Activated CD8-positive, alpha-beta memory T cell treated with anti-CD3 and anti-CD28 coated beads, Interleukin-2, amount 50 U/mL, for 24 hours (primary cell): ENCODE measurements at regions not wholly inside any gene's neighbourhood (a gene's known extent, or its start where the extent isn't known, plus 50 kb on each side); places are given as distances from the start of the nearest gene placed in this dataset.

Experiments used
- DNase-seq: peaks from one replicate; pipeline ENCODE4 v3.0.0-alpha.2; 2020; ENCODE audit errors: extremely low read depth

GRCh38 chr3:43783987-43784639 is 93.4 kb downstream of the ABHD5 start:
- DNase-seq: no peak

DNA sequence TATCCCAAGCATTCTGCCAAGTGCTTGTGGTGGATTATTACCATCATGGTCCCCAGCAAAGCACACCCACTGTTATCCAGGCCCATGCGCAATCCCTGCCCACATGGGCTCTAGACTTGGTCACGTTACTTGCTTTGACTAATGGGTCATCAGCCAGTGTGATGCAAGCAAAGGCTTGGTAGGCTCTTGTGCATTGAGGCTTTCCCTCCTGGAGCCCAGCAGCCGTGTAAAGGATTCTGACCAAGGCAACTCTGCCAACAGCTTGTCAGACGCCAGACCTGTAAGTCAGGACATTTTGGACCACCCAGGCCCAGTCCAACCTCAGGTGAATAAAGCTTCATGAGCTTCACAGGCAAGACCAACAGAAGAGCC is 93.9 kb downstream of the ABHD5 start:
- DNase-seq: no peak

GRCh38 chr3:43785551-43785950 is 94.8 kb downstream of the ABHD5 start:
- no peak for DNase-seq

DNA sequence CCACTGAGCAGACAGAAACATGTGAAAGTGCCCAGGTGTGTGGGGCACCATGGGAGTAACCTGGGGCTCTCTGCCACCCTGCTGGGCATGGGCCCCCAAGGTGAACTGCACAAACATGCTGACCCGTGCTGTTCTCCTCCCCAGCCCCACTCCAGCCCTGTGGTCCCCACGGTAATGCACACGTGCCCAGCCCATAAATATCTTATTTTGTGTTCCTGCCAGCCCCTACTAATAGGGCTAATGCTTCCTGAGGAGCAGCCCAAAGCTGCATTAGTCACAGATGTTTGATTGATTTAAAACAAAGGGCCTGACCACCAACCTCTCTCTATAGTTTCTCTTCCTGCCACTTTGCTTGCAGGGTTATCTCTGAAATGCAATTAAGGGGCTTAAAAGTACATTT is 95.4 kb downstream of the ABHD5 start:
- no peak for DNase-seq

DNA sequence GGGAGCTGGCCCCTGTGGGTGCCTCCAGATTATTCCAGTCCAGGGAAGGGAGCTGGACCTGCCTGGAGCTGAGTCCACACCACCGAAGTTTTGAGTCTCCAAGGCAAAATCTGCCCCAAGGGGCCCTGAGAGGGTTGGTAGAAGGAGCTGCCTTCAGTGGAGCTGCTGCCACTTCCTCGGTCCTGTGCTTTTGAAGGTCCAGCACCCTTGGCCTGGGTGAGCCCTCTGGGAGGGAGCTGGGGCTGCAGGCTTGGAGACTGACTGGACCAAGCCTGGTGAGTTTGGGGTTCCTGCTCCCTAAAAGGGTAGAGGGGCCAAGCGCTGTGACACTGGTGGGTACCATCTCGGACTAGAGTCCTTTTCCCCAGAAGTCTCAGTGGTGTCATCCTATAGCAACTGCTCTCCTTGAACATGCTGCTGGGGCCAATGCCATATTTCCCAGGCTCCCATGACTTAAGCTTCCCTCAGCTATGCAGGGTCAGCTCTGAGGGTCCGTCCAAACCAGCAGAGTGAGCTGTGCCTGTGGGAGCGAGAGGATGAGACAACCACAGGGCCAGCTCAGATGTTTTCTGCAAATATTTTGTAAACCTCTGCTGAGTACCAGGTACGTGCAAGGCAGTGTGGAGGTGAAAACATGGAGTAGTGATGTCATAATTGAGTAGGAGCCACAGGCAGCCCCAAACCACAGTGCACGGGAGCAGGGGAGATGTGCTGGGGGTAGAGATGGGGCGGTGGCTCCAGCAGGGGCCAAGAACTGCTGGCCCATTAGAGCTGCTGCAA is 96.0 kb downstream of the ABHD5 start:
- DNase-seq: no peak

DNA sequence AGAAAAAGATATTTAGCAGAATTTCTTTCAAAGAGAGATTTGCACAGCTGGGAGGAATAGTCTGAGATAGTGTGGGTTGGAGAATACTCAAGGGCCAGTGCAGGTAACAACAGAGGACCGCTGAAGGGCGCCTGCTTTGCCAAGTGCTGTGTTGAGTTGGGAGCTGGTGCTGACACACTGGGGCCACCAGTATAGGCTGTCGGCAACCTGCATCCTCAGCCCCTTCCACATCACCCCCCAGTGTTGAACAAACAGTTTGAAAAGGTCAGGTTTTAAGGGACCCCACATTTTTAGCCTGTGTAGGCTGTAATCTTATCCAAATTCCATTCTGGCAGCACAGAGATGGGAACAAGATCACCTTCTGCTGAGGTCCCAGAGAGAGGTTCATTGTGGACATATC is 96.6 kb downstream of the ABHD5 start:
- no peak for DNase-seq

DNA sequence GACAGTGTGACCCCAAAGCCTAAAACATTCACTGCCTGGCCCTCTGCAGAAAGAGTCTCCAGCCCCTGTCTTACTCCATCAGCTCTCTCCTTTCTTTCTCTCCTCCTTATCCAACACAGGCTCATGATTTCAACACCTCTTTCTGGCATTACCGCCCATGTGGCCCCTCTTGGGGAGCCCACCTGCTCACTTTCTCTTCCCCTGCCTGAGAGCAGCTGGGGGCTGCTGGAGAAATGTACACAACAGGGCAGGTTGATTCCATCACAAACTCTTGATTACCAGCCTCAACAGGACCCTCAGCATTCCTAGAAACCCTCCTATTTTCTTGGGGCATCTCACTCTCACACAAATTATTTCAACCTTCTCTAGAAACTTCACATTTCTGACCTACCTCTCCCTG is 98.3 kb downstream of the ABHD5 start:
- DNase-seq: no peak

GRCh38 chr3:43790060-43790459 is 99.3 kb downstream of the ABHD5 start:
- no peak for DNase-seq

- no peak for DNase-seq
These were observed 99.7 kb downstream of the ABHD5 start for GRCh38 chr3:43790476-43790875.

DNA sequence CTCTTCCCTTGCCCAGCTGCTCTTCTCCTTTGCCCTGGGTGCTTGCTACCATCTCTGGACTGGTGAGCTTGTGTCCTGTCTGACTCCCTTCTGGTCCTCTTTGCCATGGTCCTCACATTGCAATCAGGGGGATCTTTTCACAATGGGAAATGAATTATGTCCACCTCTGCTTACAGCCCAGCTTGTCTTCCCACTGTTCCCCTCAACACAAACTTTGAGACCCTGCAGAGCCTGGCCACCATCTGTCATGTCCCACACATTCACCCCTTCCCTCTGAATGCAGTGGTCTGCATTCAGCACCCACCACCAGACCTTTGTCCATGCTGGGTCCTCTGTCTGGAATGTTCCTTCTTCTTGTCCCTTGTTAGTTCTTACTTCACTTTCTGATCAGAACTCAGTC is 100.5 kb downstream of the ABHD5 start:
- no peak for DNase-seq

DNA sequence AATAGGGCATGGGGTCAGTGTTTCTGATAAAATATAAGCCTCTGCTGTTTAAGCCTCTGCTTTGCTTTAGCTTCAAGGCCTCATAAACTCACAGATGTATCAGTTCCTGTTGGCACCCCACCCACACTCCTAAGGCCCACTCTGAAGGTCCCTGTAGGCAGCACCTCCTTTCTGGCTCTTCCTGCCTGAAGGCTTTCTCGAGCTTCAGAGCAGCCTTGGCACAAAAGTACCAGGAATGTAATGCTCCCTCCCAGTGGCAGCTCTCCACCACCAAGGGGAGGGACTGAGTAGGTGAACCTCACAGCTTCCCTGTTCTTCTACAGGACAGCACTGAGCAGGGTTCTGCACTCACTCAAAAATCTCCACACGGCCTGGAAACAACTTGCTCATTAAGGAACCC is 102.2 kb downstream of the ABHD5 start:
- no peak for DNase-seq

- no peak for DNase-seq
These were observed 103.1 kb downstream of the ABHD5 start for GRCh38 chr3:43793648-43794372.

- DNase-seq: no peak
These were observed 104.0 kb downstream of the ABHD5 start for GRCh38 chr3:43794776-43795175.

GRCh38 chr3:43795491-43795890 is 104.8 kb downstream of the ABHD5 start:
- no peak for DNase-seq

GRCh38 chr3:43796041-43796596 is 105.4 kb downstream of the ABHD5 start:
- DNase-seq: no peak

GRCh38 chr3:43797794-43798193 is 107.1 kb downstream of the ABHD5 start:
- no peak for DNase-seq

GRCh38 chr3:43810797-43811196 is 120.1 kb downstream of the ABHD5 start:
- no peak for DNase-seq

GRCh38 chr3:43814461-43814860 is 123.7 kb downstream of the ABHD5 start:
- DNase-seq: no peak

GRCh38 chr3:43816372-43816771 is 125.6 kb downstream of the ABHD5 start:
- DNase-seq: no peak

DNA sequence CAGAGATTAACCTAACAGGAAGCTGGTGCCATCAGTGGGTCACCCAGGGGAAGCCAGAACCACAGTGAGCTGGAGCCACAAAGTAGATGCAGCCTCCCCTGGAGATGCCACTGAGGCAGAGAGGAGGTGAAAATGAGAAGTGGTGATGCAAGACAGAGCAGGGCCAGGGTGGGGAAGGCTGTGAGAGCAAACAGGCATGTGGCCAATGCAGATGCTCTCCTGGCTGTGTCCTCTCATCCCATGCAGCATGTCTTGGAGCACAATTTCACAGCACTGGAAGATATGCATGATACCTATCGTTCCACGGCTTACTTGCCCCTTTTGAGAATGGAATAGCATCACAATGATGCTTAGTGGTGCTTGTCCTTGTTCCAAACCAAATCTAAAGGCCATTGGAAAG is 126.3 kb downstream of the ABHD5 start:
- DNase-seq: no peak

- no peak for DNase-seq
These were observed 127.1 kb downstream of the ABHD5 start for GRCh38 chr3:43817825-43818224.

DNA sequence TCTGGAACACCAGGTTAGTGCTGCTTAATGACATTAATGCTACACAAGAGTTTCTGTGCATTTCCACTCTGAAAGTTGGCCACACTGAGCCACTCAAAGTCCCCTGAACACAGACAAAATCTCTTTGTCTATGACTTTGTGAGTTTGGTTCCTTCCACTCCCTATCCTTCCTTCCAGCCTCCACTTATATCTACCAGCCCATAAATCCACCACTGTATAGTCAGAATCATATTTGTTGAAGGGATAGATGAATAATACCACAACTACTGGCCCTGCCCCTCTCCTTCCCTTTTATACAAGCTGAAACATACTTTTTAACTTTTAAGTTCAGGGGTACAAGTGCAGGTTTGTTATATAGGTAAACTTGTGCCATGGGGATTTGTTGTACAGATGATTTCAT is 127.5 kb downstream of the ABHD5 start:
- DNase-seq: no peak
